ENCODE measurements at regions not wholly inside any gene's neighbourhood (a gene's known extent, or its start where the extent isn't known, plus 50 kb on each side); places are given as distances from the start of the nearest gene placed in this dataset.
"Not testable (repeated sequence)": the region's sequence is repeated elsewhere in the genome, so short reads cannot be mapped to it uniquely, and the experiment has no call there.

DNA sequence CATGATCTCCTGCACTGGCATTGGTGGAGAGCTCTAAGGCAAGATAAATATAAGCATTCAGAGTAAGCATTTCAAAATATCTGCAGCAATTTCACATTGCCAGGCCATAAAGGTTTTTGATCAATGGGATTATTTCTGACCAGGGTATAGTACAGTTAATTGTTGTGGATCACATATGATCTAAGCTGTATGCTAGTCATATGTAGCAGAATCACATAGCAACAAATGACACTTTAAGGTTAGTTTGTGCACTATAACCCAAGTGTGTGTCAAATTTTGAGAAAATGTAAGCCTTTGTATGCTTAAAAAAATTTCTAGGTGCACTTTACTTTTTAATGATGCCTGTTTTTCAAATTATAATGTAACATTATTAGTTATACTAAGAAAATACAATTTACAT is 386.0 kb upstream of the ADAMTS5 start:
- DNase-seq (ENCODE audit: low spot score) = no peak
- TF ChIP-seq, protein P1, sequence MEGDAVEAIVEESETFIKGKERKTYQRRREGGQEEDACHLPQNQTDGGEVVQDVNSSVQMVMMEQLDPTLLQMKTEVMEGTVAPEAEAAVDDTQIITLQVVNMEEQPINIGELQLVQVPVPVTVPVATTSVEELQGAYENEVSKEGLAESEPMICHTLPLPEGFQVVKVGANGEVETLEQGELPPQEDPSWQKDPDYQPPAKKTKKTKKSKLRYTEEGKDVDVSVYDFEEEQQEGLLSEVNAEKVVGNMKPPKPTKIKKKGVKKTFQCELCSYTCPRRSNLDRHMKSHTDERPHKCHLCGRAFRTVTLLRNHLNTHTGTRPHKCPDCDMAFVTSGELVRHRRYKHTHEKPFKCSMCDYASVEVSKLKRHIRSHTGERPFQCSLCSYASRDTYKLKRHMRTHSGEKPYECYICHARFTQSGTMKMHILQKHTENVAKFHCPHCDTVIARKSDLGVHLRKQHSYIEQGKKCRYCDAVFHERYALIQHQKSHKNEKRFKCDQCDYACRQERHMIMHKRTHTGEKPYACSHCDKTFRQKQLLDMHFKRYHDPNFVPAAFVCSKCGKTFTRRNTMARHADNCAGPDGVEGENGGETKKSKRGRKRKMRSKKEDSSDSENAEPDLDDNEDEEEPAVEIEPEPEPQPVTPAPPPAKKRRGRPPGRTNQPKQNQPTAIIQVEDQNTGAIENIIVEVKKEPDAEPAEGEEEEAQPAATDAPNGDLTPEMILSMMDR (conservative IDR thresholded peaks at IDR 0.05; ENCODE audit: low read depth) = no peak
- H3K27ac ChIP-seq = no peak overlapping the region
- ChIA-PET POLR2A (ENCODE audit: low non-redundant PET) (no interaction called here), CTCF (interaction anchor here (0.5 kb wide), 1 partner anchor 453 kb away, joined by 3 read pairs; no protein-coding TSS in a partner anchor)

DNA sequence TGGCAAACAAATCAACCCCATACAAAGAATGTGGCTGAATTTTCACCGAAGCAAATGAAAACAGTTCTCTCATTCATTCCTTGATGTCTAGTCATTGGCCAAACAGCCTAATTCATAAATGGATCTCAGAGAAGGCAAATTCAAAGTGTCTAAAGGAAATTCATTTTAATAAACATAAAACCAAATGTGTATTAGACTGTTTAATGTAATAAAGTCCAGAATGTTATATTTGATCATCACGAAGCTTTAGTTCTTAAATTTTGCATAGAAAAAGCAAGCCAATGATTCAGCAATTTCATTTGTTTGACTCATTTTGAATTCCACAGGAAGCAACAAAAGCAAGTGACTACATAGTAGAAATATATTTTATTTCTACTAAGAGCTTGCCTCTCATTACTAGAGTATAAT is 379.2 kb upstream of the ADAMTS5 start:
- DNase-seq (ENCODE audit: low spot score) = no peak
- POLR2A ChIA-PET (ENCODE audit: low non-redundant PET) = no interaction called here
- CTCF ChIA-PET = no interaction called here
- TF ChIP-seq, protein P1 (conservative IDR thresholded peaks at IDR 0.05; ENCODE audit: low read depth) = no peak
- H3K27ac ChIP-seq = no peak overlapping the region

DNA sequence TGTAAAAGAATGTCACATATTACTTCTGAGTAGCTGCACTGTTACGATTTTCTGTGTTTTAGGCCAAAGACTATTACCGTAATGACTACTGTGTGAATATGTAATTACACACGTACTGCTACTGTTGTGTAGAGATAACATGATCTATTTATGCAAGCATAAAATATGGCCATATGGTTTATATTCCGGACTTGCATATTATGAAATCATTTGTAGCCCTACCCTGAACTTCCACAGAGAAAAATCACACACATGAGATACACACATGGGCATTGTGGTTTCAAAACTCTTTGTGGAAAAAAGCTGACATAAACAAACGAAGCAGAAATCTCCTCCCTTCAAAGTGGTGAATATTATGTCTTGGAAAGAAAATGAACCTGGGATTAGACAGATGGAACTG is 373.0 kb upstream of the ADAMTS5 start:
- TF ChIP-seq, protein P1 (conservative IDR thresholded peaks at IDR 0.05; ENCODE audit: low read depth) = no peak
- ChIA-PET CTCF (interaction anchor here (0.7 kb wide), 1 partner anchor 839 kb away, joined by 3 read pairs; no protein-coding TSS in a partner anchor), POLR2A (ENCODE audit: low non-redundant PET) (no interaction called here)
- DNase-seq (ENCODE audit: low spot score) = no peak
- no peak overlapping the region for H3K27ac ChIP-seq

DNA sequence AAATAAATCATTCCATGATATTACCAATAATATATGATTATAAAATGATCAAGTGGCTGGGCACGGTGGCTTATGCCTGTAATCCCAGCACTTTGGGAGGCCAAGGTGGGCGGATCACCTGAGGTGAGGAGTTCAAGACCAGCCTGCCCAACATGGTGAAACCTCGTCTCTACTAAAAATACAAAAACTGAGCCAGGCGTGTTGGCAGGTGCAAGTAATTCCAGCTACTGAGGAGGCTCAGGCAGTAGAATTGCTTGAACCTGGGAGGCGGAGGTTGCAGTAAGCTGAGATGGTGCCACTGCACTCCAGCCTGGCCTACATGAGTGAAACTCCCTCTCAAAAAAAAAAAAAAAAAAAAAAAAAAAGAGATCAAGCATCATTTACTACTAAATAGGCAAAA is 371.1 kb upstream of the ADAMTS5 start:
- DNase-seq (ENCODE audit: low spot score); H3K27ac ChIP-seq; POLR2A ChIA-PET (ENCODE audit: low non-redundant PET); CTCF ChIA-PET: not testable (repeated sequence)

DNA sequence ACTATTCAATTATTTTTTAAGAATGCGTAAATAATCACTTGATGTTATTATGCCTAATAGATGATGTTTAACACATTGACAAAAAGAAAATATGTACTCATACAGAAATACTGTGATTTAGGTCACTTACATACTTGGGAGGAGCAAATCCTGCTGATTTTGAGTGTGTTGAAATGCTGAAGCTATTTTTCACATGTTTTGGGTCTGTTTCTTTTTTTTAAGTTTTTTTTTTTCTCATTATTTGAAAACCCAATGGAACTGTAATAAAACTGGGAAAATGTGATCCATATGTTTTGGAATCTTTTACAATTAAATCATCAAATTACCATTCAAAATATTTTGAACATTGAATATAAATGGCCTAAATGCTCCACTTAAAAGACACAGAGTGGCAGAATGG is 366.2 kb upstream of the ADAMTS5 start:
- no peak overlapping the region for H3K27ac ChIP-seq
- ChIA-PET CTCF (no interaction called here), POLR2A (ENCODE audit: low non-redundant PET) (no interaction called here)
- TF ChIP-seq, protein P1 (conservative IDR thresholded peaks at IDR 0.05; ENCODE audit: low read depth) = no peak
- no peak for DNase-seq (ENCODE audit: low spot score)

DNA sequence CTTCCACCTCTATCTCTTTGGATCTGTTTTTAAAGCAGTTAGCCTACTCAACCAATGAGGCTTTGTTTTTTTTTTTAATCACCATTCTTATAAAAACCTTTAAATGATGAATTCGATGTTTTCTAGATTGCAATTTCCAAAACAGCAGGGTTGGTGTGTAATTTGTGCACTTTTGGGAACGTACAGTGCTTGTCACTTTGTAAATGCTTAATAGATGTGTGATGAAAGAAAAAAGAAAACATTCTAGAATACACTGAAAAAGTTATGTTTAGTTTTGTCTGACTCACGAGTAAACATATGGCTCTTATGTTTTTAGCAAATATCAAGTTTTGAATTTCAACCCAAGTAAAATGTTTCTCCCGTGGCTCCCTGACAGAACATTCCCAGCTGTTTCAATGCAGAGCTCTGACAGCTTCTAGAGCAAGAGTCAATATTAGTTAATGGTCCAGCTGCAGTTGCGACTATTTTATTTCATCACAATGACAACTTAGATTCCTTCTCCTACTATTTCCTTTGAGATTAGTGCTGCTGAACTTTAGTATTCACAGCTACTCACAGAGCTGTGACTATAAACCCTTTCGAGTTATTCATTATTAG is 362.5 kb upstream of the ADAMTS5 start:
- ChIA-PET POLR2A (ENCODE audit: low non-redundant PET) (no interaction called here), CTCF (interaction anchor here (0.7 kb wide), 1 partner anchor 193 kb away, joined by 3 read pairs; no protein-coding TSS in a partner anchor)
- DNase-seq (ENCODE audit: low spot score) = no peak
- TF ChIP-seq, protein P1 (conservative IDR thresholded peaks at IDR 0.05; ENCODE audit: low read depth) = no peak
- H3K27ac ChIP-seq = no peak overlapping the region

DNA sequence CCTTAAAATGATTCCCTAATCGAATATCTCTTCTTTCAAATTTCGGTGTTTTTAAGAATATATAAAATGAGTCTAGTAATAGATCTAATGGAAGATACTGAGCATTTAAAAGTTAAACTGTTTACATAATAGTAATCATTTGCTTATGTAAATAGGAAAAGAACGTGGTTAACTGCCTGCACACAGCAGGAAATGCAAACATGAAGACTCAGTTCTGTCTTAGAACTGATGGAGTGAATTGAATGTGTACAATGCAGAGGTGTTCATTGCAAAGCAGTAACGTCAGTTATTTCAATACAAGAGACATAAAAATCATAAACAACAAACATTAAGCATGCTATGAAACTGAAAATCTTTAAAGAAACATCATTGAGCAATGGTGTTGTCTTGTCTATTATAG is 359.4 kb upstream of the ADAMTS5 start:
- ChIA-PET CTCF (no interaction called here), POLR2A (ENCODE audit: low non-redundant PET) (no interaction called here)
- TF ChIP-seq, protein P1 (conservative IDR thresholded peaks at IDR 0.05; ENCODE audit: low read depth) = no peak
- no peak overlapping the region for H3K27ac ChIP-seq
- DNase-seq (ENCODE audit: low spot score) = no peak

All from RWPE1 (cell line).